Naive thymus-derived CD4-positive, alpha-beta T cell (primary cell): ENCODE measurements at regions not wholly inside any gene's neighbourhood (a gene's known extent, or its start where the extent isn't known, plus 50 kb on each side); places are given as distances from the start of the nearest gene placed in this dataset.

Experiments used
- ATAC-seq: fragments of 150-1000 bp; cut with Tn5 transposase; 2 replicates; pipeline ENCODE4 v1.10.0; 2021; ENCODE audit warnings: mild to moderate bottlenecking, moderate library complexity
- CTCF ChIA-PET: fragments of 350-600 bp; sonication (Branson Sonifier 250); formaldehyde crosslinking; loops from one replicate; lab custom pipeline; 2021; ENCODE audit warnings: antibody characterized with exemption; lab: Charles Lee
- POLR2A ChIA-PET: fragments of 350-600 bp; sonication (Branson Sonifier 250); formaldehyde crosslinking; loops from one replicate; lab custom pipeline; 2021; ENCODE audit warnings: antibody characterized with exemption, inconsistent platforms; lab: Charles Lee
- DNase-seq, 9 donors: peaks; one replicate each; pipeline versions ENCODE4 v3.0.0 to v3.0.0-alpha.2; 2020 to 2022; ENCODE audit warnings: mixed read lengths in 1 of 9
- H3K27ac ChIP-seq: one replicate; pipeline ENCODE4 v1.7.0; 2013; ENCODE audit warnings: mild to moderate bottlenecking, low read depth, low read length, moderate library complexity
- H3K27me3 ChIP-seq, 2 donors: one replicate each; pipeline ENCODE4 v1.7.0; 2013; ENCODE audit warnings: low read length in 2 of 2, mild to moderate bottlenecking in 2 of 2, moderate library complexity in 2 of 2; ENCODE audit not compliant: control insufficient read depth in 2 of 2, insufficient read depth in 2 of 2
- H3K36me3 ChIP-seq, 3 experiments: 1 replicate in 2 of 3; 2 replicates in 1 of 3; pipeline ENCODE4 v1.7.0; 2013; ENCODE audit warnings: low read length in 3 of 3, mild to moderate bottlenecking in 3 of 3, moderate library complexity in 1 of 3; ENCODE audit not compliant: insufficient read depth in 3 of 3, control insufficient read depth in 2 of 3
- H3K4me1 ChIP-seq, 2 donors: one replicate each; pipeline ENCODE4 v1.7.0; 2013; ENCODE audit warnings: low read length in 2 of 2, mild to moderate bottlenecking in 2 of 2, moderate library complexity in 1 of 2; ENCODE audit not compliant: control insufficient read depth in 2 of 2, insufficient read depth in 2 of 2
- H3K4me3 ChIP-seq: 2 replicates; pipeline ENCODE4 v1.7.0; 2013; ENCODE audit warnings: mild to moderate bottlenecking, low read length
- H3K9me3 ChIP-seq, 3 experiments: 1 replicate in 2 of 3; 2 replicates in 1 of 3; pipeline ENCODE4 v1.7.0; 2013; ENCODE audit warnings: low read length in 3 of 3; ENCODE audit not compliant: control insufficient read depth in 2 of 3
- H3K27ac Mint-ChIP-seq, 9 donors: one replicate each; pipeline ENCODE4 v1.8.0; 2020 to 2022; ENCODE audit warnings: mixed read lengths in 9 of 9, mild to moderate bottlenecking in 8 of 9, moderate library complexity in 5 of 9, inconsistent platforms in 2 of 9
- H3K27me3 Mint-ChIP-seq, 5 donors: one replicate each; pipeline ENCODE4 v1.8.0; 2021 to 2022; ENCODE audit warnings: mixed read lengths in 5 of 5, mild to moderate bottlenecking in 1 of 5
- H3K36me3 Mint-ChIP-seq, 5 donors: one replicate each; pipeline ENCODE4 v1.8.0; 2020 to 2022; ENCODE audit warnings: mixed read lengths in 5 of 5, mild to moderate bottlenecking in 3 of 5, inconsistent platforms in 1 of 5
- H3K4me1 Mint-ChIP-seq, 7 donors: one replicate each; pipeline ENCODE4 v1.8.0; 2020 to 2022; ENCODE audit warnings: mixed read lengths in 7 of 7, mild to moderate bottlenecking in 3 of 7, inconsistent platforms in 1 of 7
- H3K4me3 Mint-ChIP-seq, 10 donors: one replicate each; pipeline ENCODE4 v1.8.0; 2020 to 2022; ENCODE audit warnings: mild to moderate bottlenecking in 10 of 10, mixed read lengths in 10 of 10, moderate library complexity in 6 of 10, inconsistent platforms in 2 of 10
- H3K9me3 Mint-ChIP-seq, 11 donors: one replicate each; pipeline ENCODE4 v1.8.0; 2020 to 2022; ENCODE audit warnings: mixed read lengths in 11 of 11, mild to moderate bottlenecking in 4 of 11, inconsistent platforms in 1 of 11, moderate library complexity in 1 of 11
- intact Hi-C, 2 donors: fragments of 100-400 bp; cut with micrococcal nuclease; formaldehyde crosslinking; loops; one replicate each; pipeline ENCODE4 v1.15.1; 2023

- POLR2A ChIA-PET: no interaction called here
- Histone ChIP-seq H3K36me3 (no peaks in the 10 kb centered on the region), H3K27ac (no peak overlapping the region), H3K4me3 (no peak overlapping the region), H3K27me3 (no peaks in the 10 kb centered on the region), H3K4me1 (no peaks in the 10 kb centered on the region), H3K9me3 (no peaks in the 10 kb centered on the region)
- no peak overlapping the region for H3K27ac Mint-ChIP-seq
- H3K4me3 Mint-ChIP-seq: no peak overlapping the region
- H3K9me3 Mint-ChIP-seq: peaks cover 0 to 44% (median 10%) of the 10 kb centered on the region in 11 donors
- H3K36me3 Mint-ChIP-seq: no peaks in the 10 kb centered on the region
- ATAC-seq (no peak), DNase-seq (no peak)
- CTCF ChIA-PET: no interaction called here
- no peaks in the 10 kb centered on the region for H3K27me3 Mint-ChIP-seq
- H3K4me1 Mint-ChIP-seq: no peaks in the 10 kb centered on the region
- intact Hi-C loops: no loop called here
Observed at GRCh38 chr7:145902123-145902522, 214.5 kb upstream of the CNTNAP2 start.

GRCh38 chr7:145899938-145900337, 216.7 kb upstream of the CNTNAP2 start:
- H3K27ac Mint-ChIP-seq: no peak overlapping the region
- ChIA-PET POLR2A (no interaction called here), CTCF (no interaction called here)
- H3K4me1 ChIP-seq: no peaks in the 10 kb centered on the region
- intact Hi-C loops: no loop called here
- no peaks in the 10 kb centered on the region for H3K36me3 Mint-ChIP-seq
- H3K4me1 Mint-ChIP-seq: no peaks in the 10 kb centered on the region
- no peak for DNase-seq
- H3K4me3 ChIP-seq: no peak overlapping the region
- peaks cover 0 to 44% (median 8%) of the 10 kb centered on the region in 11 donors for H3K9me3 Mint-ChIP-seq
- H3K27ac ChIP-seq: no peak overlapping the region
- H3K27me3 Mint-ChIP-seq: no peaks in the 10 kb centered on the region
- H3K9me3 ChIP-seq: no peaks in the 10 kb centered on the region
- no peaks in the 10 kb centered on the region for H3K27me3 ChIP-seq
- ATAC-seq: no peak
- H3K4me3 Mint-ChIP-seq: no peak overlapping the region
- no peaks in the 10 kb centered on the region for H3K36me3 ChIP-seq

GRCh38 chr7:145893925-145894535, 222.6 kb upstream of the CNTNAP2 start:
- no peak overlapping the region for H3K4me3 Mint-ChIP-seq
- ChIA-PET POLR2A (no interaction called here), CTCF (no interaction called here)
- Histone ChIP-seq H3K4me1 (no peaks in the 10 kb centered on the region), H3K9me3 (no peaks in the 10 kb centered on the region), H3K27me3 (no peaks in the 10 kb centered on the region), H3K4me3 (no peak overlapping the region), H3K27ac (no peak overlapping the region), H3K36me3 (no peaks in the 10 kb centered on the region)
- H3K9me3 Mint-ChIP-seq: peaks cover 0 to 25% (median 6%) of the 10 kb centered on the region in 11 donors
- no peak overlapping the region for H3K27ac Mint-ChIP-seq
- intact Hi-C loops: no loop called here
- ATAC-seq: no peak
- H3K4me1 Mint-ChIP-seq: no peaks in the 10 kb centered on the region
- no peak for DNase-seq
- H3K27me3 Mint-ChIP-seq: no peaks in the 10 kb centered on the region
- H3K36me3 Mint-ChIP-seq: no peaks in the 10 kb centered on the region

- Histone ChIP-seq H3K4me1 (no peaks in the 10 kb centered on the region), H3K27ac (no peak overlapping the region), H3K9me3 (no peaks in the 10 kb centered on the region), H3K36me3 (no peaks in the 10 kb centered on the region), H3K27me3 (no peaks in the 10 kb centered on the region), H3K4me3 (no peak overlapping the region)
- Mint-ChIP-seq H3K27ac (no peak overlapping the region), H3K27me3 (no peaks in the 10 kb centered on the region), H3K36me3 (no peaks in the 10 kb centered on the region), H3K4me1 (no peaks in the 10 kb centered on the region), H3K4me3 (no peak overlapping the region), H3K9me3 (peaks cover 0 to 18% (median 5%) of the 10 kb centered on the region in 11 donors)
- intact Hi-C loops: no loop called here
- CTCF ChIA-PET: no interaction called here
- POLR2A ChIA-PET: no interaction called here
- ATAC-seq (no peak), DNase-seq (no peak)
Observed at GRCh38 chr7:145884716-145885514, 231.7 kb upstream of the CNTNAP2 start.

GRCh38 chr7:145876376-145876775, 240.2 kb upstream of the CNTNAP2 start:
- Histone ChIP-seq H3K4me3 (no peak overlapping the region), H3K27ac (no peak overlapping the region), H3K4me1 (no peaks in the 10 kb centered on the region), H3K9me3 (no peaks in the 10 kb centered on the region), H3K27me3 (no peaks in the 10 kb centered on the region), H3K36me3 (no peaks in the 10 kb centered on the region)
- CTCF ChIA-PET: no interaction called here
- ATAC-seq (no peak), DNase-seq (no peak)
- Mint-ChIP-seq H3K9me3 (peaks cover 0 to 13% (median 2%) of the 10 kb centered on the region in 11 donors), H3K27me3 (no peaks in the 10 kb centered on the region), H3K36me3 (no peaks in the 10 kb centered on the region), H3K27ac (no peak overlapping the region), H3K4me1 (no peaks in the 10 kb centered on the region), H3K4me3 (no peak overlapping the region)
- intact Hi-C loops: no loop called here
- POLR2A ChIA-PET: no interaction called here

- intact Hi-C loops: no loop called here
- POLR2A ChIA-PET: no interaction called here
- no peak overlapping the region for H3K27ac ChIP-seq
- peaks cover 0 to 7% (median 2%) of the 10 kb centered on the region in 11 donors for H3K9me3 Mint-ChIP-seq
- no peaks in the 10 kb centered on the region for H3K36me3 ChIP-seq
- no peak overlapping the region for H3K4me3 Mint-ChIP-seq
- no peaks in the 10 kb centered on the region for H3K4me1 ChIP-seq
- CTCF ChIA-PET: no interaction called here
- ATAC-seq (no peak), DNase-seq (no peak)
- no peaks in the 10 kb centered on the region for H3K27me3 ChIP-seq
- H3K4me1 Mint-ChIP-seq: no peaks in the 10 kb centered on the region
- H3K36me3 Mint-ChIP-seq: no peaks in the 10 kb centered on the region
- H3K4me3 ChIP-seq: no peak overlapping the region
- no peaks in the 10 kb centered on the region for H3K9me3 ChIP-seq
- no peak overlapping the region for H3K27ac Mint-ChIP-seq
- no peaks in the 10 kb centered on the region for H3K27me3 Mint-ChIP-seq
Observed at GRCh38 chr7:145875267-145875666, 241.3 kb upstream of the CNTNAP2 start.

GRCh38 chr7:145868935-145869334, 247.7 kb upstream of the CNTNAP2 start:
- CTCF ChIA-PET: no interaction called here
- H3K36me3 Mint-ChIP-seq: no peaks in the 10 kb centered on the region

More at GRCh38 chr7:145868935-145869334, 247.7 kb upstream of the CNTNAP2 start:
- no peaks in the 10 kb centered on the region for H3K36me3 ChIP-seq
- no peaks in the 10 kb centered on the region for H3K4me1 Mint-ChIP-seq
- intact Hi-C loops: no loop called here
- POLR2A ChIA-PET: no interaction called here
- H3K9me3 ChIP-seq: peaks cover 0 to 15% (median 0%) of the 10 kb centered on the region in 3 experiments
- H3K4me3 Mint-ChIP-seq: no peak overlapping the region
- no peak overlapping the region for H3K4me3 ChIP-seq
- no peak for DNase-seq
- ATAC-seq: no peak
- H3K27me3 Mint-ChIP-seq: no peaks in the 10 kb centered on the region
- H3K27me3 ChIP-seq: no peaks in the 10 kb centered on the region
- H3K9me3 Mint-ChIP-seq: peaks cover 4 to 30% (median 14%) of the 10 kb centered on the region in 11 donors
- no peaks in the 10 kb centered on the region for H3K4me1 ChIP-seq
- no peak overlapping the region for H3K27ac ChIP-seq
- H3K27ac Mint-ChIP-seq: no peak overlapping the region
